Neuronal stem cell (in vitro differentiated cells): ENCODE measurements at regions not wholly inside any gene's neighbourhood (a gene's known extent, or its start where the extent isn't known, plus 50 kb on each side); places are given as distances from the start of the nearest gene placed in this dataset.

Source experiments
- DNase-seq: peaks from one replicate; pipeline ENCODE4 v3.0.0-alpha.2; 2013; ENCODE audit warnings: low spot score
- H2AFZ ChIP-seq: one replicate; pipeline ENCODE4 v1.6.1; 2013; ENCODE audit warnings: mild to moderate bottlenecking, low read length, inconsistent platforms
- H2AK5ac ChIP-seq: 2 replicates; pipeline ENCODE4 v1.6.1; 2013; ENCODE audit warnings: low read depth, mild to moderate bottlenecking, inconsistent platforms, low read length, moderate library complexity, mixed read lengths
- H2BK120ac ChIP-seq: 2 replicates; pipeline ENCODE4 v1.6.1; 2013; ENCODE audit warnings: low read depth, mild to moderate bottlenecking, inconsistent platforms, low read length, moderate library complexity, mixed read lengths
- H2BK12ac ChIP-seq: one replicate; pipeline ENCODE4 v1.6.1; 2013; ENCODE audit warnings: low read length, inconsistent platforms
- H2BK15ac ChIP-seq: 2 replicates; pipeline ENCODE4 v1.6.1; 2013; ENCODE audit warnings: mild to moderate bottlenecking, low read length, inconsistent platforms, mixed read lengths
- H2BK5ac ChIP-seq: one replicate; pipeline ENCODE4 v1.6.1; 2013; ENCODE audit warnings: inconsistent platforms, mild to moderate bottlenecking, low read length, moderate library complexity
- H3K14ac ChIP-seq: one replicate; pipeline ENCODE4 v1.6.1; 2013; ENCODE audit warnings: low read length, inconsistent platforms
- H3K18ac ChIP-seq: 2 replicates; pipeline ENCODE4 v1.6.1; 2013; ENCODE audit warnings: low read length, inconsistent platforms
- H3K23ac ChIP-seq: 2 replicates; pipeline ENCODE4 v1.6.1; 2013; ENCODE audit warnings: low read depth, mild to moderate bottlenecking, mixed read lengths, low read length, inconsistent platforms; ENCODE audit not compliant: poor library complexity
- H3K27ac ChIP-seq: replicated peaks from 3 replicates; pipeline ENCODE4 v1.5.1; 2013; ENCODE audit warnings: low read length, inconsistent platforms
- H3K27me3 ChIP-seq, 3 experiments: 2 replicates each; pipeline ENCODE4 v1.6.1; 2013; ENCODE audit warnings: low read length in 3 of 3, mild to moderate bottlenecking in 2 of 3, inconsistent platforms in 1 of 3, low read depth in 1 of 3, mixed read lengths in 1 of 3, moderate library complexity in 1 of 3; ENCODE audit not compliant: control insufficient read depth in 3 of 3, insufficient read depth in 3 of 3
- H3K36me3 ChIP-seq, 2 donors: replicated peaks in 1 of 2; 2 replicates each; pipeline ENCODE4 v1.6.1; 2013; ENCODE audit warnings: low read length in 2 of 2; ENCODE audit not compliant: control insufficient read depth in 2 of 2, insufficient read depth in 2 of 2
- H3K4ac ChIP-seq: 2 replicates; pipeline ENCODE4 v1.6.1; 2013; ENCODE audit warnings: inconsistent platforms, mild to moderate bottlenecking, low read length, moderate library complexity
- H3K4me1 ChIP-seq, 2 donors: 1 replicate in 1 of 2; 2 replicates in 1 of 2; pipeline ENCODE4 v1.6.1; 2013; ENCODE audit warnings: low read length in 2 of 2, low read depth in 1 of 2; ENCODE audit not compliant: control insufficient read depth in 2 of 2, insufficient read depth in 1 of 2
- H3K4me2 ChIP-seq: one replicate; pipeline ENCODE4 v1.6.1; 2013; ENCODE audit warnings: mild to moderate bottlenecking, low read length, inconsistent platforms; ENCODE audit not compliant: insufficient read depth, poor library complexity, severe bottlenecking
- H3K4me3 ChIP-seq, 2 donors: 2 replicates each; pipeline ENCODE4 v1.5.1; 2013; ENCODE audit warnings: low read length in 2 of 2, mild to moderate bottlenecking in 2 of 2, inconsistent platforms in 1 of 2, moderate library complexity in 1 of 2
- H3K79me1 ChIP-seq: one replicate; pipeline ENCODE4 v1.6.1; 2013; ENCODE audit warnings: low read depth, mild to moderate bottlenecking, inconsistent platforms, low read length, moderate library complexity
- H3K9ac ChIP-seq: one replicate; pipeline ENCODE4 v1.6.1; 2013; ENCODE audit warnings: mild to moderate bottlenecking, low read depth, low read length, inconsistent platforms; ENCODE audit not compliant: poor library complexity
- H3K9me3 ChIP-seq, 2 donors: replicated peaks in 1 of 2; 2 replicates each; pipeline versions ENCODE3 to v1.6.1; 2013; ENCODE audit warnings: low read length in 2 of 2, mild to moderate bottlenecking in 2 of 2, inconsistent platforms in 1 of 2, low read depth in 1 of 2, mixed read lengths in 1 of 2, moderate library complexity in 1 of 2; ENCODE audit not compliant: control insufficient read depth in 2 of 2, insufficient read depth in 1 of 2
- H4K8ac ChIP-seq: one replicate; pipeline ENCODE4 v1.6.1; 2013; ENCODE audit warnings: low read depth, mild to moderate bottlenecking, inconsistent platforms, low read length, moderate library complexity
- H4K91ac ChIP-seq: one replicate; pipeline ENCODE4 v1.6.1; 2013; ENCODE audit warnings: low read length, low read depth, mild to moderate bottlenecking, inconsistent platforms; ENCODE audit not compliant: poor library complexity
- WGBS, 2 donors: extraction: QIAGEN DNeasy Blood & Tissue Kit; methylation state at CpG; one replicate each; pipeline ENCODE4 v1.1.7; 2013; ENCODE audit warnings: missing lambda C conversion rate in 2 of 2, mixed read lengths in 1 of 2; ENCODE audit not compliant: insufficient read length in 2 of 2, insufficient replicate concordance in 1 of 2; ENCODE audit errors: extremely low coverage in 2 of 2; 5-methylcytosine and 5-hydroxymethylcytosine counted together

DNA sequence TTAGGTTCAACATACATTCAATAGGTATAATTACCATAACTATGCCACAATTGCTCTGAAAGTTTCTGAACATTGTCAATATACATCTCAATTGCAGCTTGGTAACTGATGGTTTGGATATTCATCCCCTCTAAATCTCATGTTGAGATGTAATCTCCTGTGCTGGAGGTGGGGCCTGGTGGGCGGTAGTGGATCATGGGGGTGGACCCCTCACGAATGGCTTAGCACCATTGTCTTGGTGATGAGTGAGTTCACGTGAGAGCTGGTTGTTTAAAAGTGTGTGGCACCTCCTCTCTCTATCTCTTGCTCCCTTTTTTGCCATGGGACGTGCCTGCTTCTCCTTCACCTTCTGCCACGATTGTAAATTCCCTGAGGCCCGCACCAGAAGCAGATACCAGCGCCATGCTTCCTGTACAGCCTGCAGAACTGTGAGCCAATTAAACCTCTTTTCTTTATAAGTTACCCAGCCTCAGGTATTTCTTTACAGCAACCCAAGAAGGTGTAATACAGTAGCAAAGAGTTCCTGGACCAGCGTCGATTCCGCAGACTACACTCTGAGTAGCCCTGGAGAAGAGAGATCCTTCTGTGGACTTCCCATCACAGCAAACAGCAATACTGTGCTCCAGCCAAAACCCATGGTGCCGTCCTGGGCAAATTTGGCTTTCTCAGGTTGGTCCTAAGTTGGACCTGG, 83.8 kb upstream of the GRB10 start:
- no peaks in the 10 kb centered on the region for H3K27me3 ChIP-seq
- H3K79me1 ChIP-seq: no peaks in the 10 kb centered on the region
- no peak overlapping the region for H4K91ac ChIP-seq
- H2BK12ac ChIP-seq: no peak overlapping the region
- H2AFZ ChIP-seq: no peak overlapping the region
- H2BK15ac ChIP-seq: no peak overlapping the region
- H2BK5ac ChIP-seq: no peak overlapping the region
- H3K27ac ChIP-seq: no peak overlapping the region
- peaks cover 0 to 16% of the 10 kb centered on the region in 2 donors for H3K4me1 ChIP-seq
- no peak overlapping the region for H3K4ac ChIP-seq
- H4K8ac ChIP-seq: no peak overlapping the region
- no peak overlapping the region for H2AK5ac ChIP-seq
- H3K9me3 ChIP-seq: no peaks in the 10 kb centered on the region
- H2BK120ac ChIP-seq: no peak overlapping the region
- no peak overlapping the region for H3K4me2 ChIP-seq
- H3K14ac ChIP-seq: no peak overlapping the region
- no CpG with 5 or more reads among the region's 11 CpGs for WGBS, 2 donors
- H3K23ac ChIP-seq: no peak overlapping the region
- H3K18ac ChIP-seq: peak overlapping the region; percentile 12
- no peak overlapping the region for H3K4me3 ChIP-seq
- H3K36me3 ChIP-seq: no peaks in the 10 kb centered on the region
- DNase-seq: no peak
- H3K9ac ChIP-seq: no peak overlapping the region

DNA sequence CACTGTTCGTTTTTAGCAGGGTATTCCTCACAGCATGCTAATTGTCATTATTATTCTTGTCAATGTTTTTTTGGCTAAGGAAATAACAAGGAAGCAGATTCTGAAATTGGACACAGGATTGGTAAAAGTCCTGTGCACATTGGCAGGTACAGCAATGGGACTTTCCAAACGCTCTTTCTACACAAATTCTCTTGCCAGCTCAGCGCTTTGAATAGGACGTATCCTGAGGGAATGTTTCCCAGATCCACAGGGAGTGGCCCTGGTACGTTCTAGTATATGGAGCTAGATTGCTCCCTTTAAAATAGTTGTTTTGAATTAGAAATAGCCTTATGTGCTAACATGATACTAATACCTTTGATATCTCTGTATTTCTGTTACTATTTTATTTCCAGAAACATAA, 82.8 kb upstream of the GRB10 start:
- H3K4me3 ChIP-seq: no peak overlapping the region
- no peak overlapping the region for H3K23ac ChIP-seq
- no peaks in the 10 kb centered on the region for H3K9me3 ChIP-seq
- H2BK120ac ChIP-seq: no peak overlapping the region
- H2AK5ac ChIP-seq: no peak overlapping the region
- H3K27me3 ChIP-seq: no peaks in the 10 kb centered on the region
- H3K4me2 ChIP-seq: no peak overlapping the region
- no peak overlapping the region for H2BK15ac ChIP-seq
- DNase-seq: no peak
- no peak overlapping the region for H2AFZ ChIP-seq
- H3K36me3 ChIP-seq: no peaks in the 10 kb centered on the region
- no peaks in the 10 kb centered on the region for H3K79me1 ChIP-seq
- H3K18ac ChIP-seq: no peak overlapping the region
- H3K9ac ChIP-seq: no peak overlapping the region
- no peak overlapping the region for H3K4ac ChIP-seq
- no peak overlapping the region for H4K91ac ChIP-seq
- WGBS, 2 donors: no CpG with 5 or more reads among the region's 5 CpGs
- no peak overlapping the region for H3K14ac ChIP-seq
- no peak overlapping the region for H3K27ac ChIP-seq
- no peak overlapping the region for H2BK5ac ChIP-seq
- no peak overlapping the region for H4K8ac ChIP-seq
- peaks cover 0 to 16% of the 10 kb centered on the region in 2 donors for H3K4me1 ChIP-seq
- no peak overlapping the region for H2BK12ac ChIP-seq

DNA sequence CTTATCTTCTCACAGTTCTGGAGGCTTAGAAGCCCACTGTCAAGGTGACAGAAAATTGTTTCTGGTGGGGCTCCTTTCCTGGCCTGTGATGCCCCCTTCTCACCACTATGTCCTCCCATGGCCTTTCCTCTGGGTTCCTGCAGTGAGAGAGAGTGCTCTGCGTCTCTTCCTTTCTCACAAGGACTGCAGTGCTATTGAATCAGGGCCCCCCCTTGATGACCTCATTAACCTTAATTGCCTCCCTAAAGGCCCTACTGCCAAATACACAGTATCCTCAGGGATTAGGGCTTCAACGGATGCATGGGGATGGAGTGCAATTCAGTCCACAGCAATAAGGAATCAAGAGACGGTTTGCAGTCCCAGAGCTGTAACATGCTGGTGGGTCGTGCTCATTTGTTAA, 82.0 kb upstream of the GRB10 start:
- WGBS, 2 donors: no CpG with 5 or more reads among the region's 4 CpGs
- Histone ChIP-seq H3K36me3 (no peaks in the 10 kb centered on the region), H3K9me3 (no peaks in the 10 kb centered on the region)

DNA sequence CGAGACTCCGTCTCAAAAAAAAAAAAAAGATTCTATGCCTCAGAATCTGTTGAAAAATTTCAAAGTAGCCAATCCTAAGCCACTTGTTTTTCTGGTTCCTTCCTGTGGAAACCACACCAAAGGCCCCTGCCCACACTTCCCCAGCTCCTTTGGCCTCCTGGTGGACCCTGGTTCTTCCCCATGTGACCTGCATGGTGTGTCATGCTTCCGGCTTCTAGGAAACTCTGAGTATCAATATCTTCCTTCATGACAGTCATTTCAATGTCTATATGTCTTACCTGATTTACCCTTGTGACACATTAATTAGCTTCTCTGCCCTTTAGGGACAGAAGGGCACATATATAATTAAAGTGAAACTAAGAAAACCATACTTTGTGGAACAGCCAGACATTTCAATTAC, 80.4 kb upstream of the GRB10 start:
- Histone ChIP-seq H3K27me3 (no peaks in the 10 kb centered on the region), H2AK5ac (no peak overlapping the region), H3K14ac (no peak overlapping the region), H2AFZ (no peak overlapping the region), H3K9ac (no peak overlapping the region), H3K36me3 (no peaks in the 10 kb centered on the region), H2BK120ac (no peak overlapping the region), H4K8ac (no peak overlapping the region), H3K4ac (no peak overlapping the region), H3K18ac (no peak overlapping the region), H3K79me1 (no peaks in the 10 kb centered on the region), H2BK5ac (no peak overlapping the region), H3K4me1 (peaks cover 0 to 16% of the 10 kb centered on the region in 2 donors), H3K4me3 (no peak overlapping the region), H3K4me2 (no peak overlapping the region), H2BK15ac (no peak overlapping the region), H2BK12ac (no peak overlapping the region), H3K9me3 (no peaks in the 10 kb centered on the region), H3K27ac (no peak overlapping the region), H4K91ac (no peak overlapping the region), H3K23ac (no peak overlapping the region)
- no CpG with 5 or more reads among the region's 3 CpGs for WGBS, 2 donors
- no peak for DNase-seq

More for the DNA sequence above, 82.0 kb upstream of the GRB10 start:
- Histone ChIP-seq H4K91ac (no peak overlapping the region), H3K27ac (no peak overlapping the region), H3K27me3 (no peaks in the 10 kb centered on the region), H4K8ac (no peak overlapping the region), H3K18ac (no peak overlapping the region), H2BK12ac (no peak overlapping the region), H2BK120ac (no peak overlapping the region), H3K4me1 (peaks cover 0 to 16% of the 10 kb centered on the region in 2 donors), H2AFZ (no peak overlapping the region), H2BK5ac (no peak overlapping the region), H2AK5ac (no peak overlapping the region), H2BK15ac (no peak overlapping the region), H3K4me3 (no peak overlapping the region), H3K4me2 (no peak overlapping the region), H3K23ac (no peak overlapping the region), H3K79me1 (no peaks in the 10 kb centered on the region), H3K9ac (no peak overlapping the region), H3K14ac (no peak overlapping the region), H3K4ac (no peak overlapping the region)
- peak; percentile 24 for DNase-seq
